ACHN (cell line): ENCODE measurements at regions not wholly inside any gene's neighbourhood (a gene's known extent, or its start where the extent isn't known, plus 50 kb on each side); places are given as distances from the start of the nearest gene placed in this dataset.

Experiments used
- DNase-seq: peaks from one replicate; pipeline ENCODE4 v3.0.0-alpha.2; 2015
- in situ Hi-C: cut with HindIII; loops from 2 replicates; pipeline ENCODE4 v1.10.0; 2017; ENCODE audit warnings: low sequenced_read_pairs, low pct_ligation_motif_present, low pct_unique_long_range_greater_than_20kb

GRCh38 chr6:129921169-129921817 lies 60.2 kb upstream of the TMEM244 start:
- DNase-seq: no peak
- in situ Hi-C loops: no loop called here

- in situ Hi-C loops: no loop called here
- DNase-seq: no peak
Observed at GRCh38 chr6:129920103-129920798, 59.1 kb upstream of the TMEM244 start.

GRCh38 chr6:129911732-129912131 lies 50.6 kb upstream of the TMEM244 start:
- in situ Hi-C loops: no loop called here
- DNase-seq: no peak
